Kidney epithelial cell (primary cell): ENCODE measurements at regions not wholly inside any gene's neighbourhood (a gene's known extent, or its start where the extent isn't known, plus 50 kb on each side); places are given as distances from the start of the nearest gene placed in this dataset.
"Not testable (repeated sequence)": the region's sequence is repeated elsewhere in the genome, so short reads cannot be mapped to it uniquely, and the experiment has no call there.

ENCODE experiments used
- DNase-seq: peaks from one replicate; pipeline ENCODE4 v3.0.0-alpha.2; 2010; ENCODE audit warnings: low read depth
- H3K27me3 ChIP-seq: 2 replicates; pipeline ENCODE4 v1.6.0; 2011; ENCODE audit warnings: low read length; ENCODE audit not compliant: control insufficient read depth, insufficient read depth
- H3K36me3 ChIP-seq: 2 replicates; pipeline ENCODE4 v1.5.1; 2011; ENCODE audit warnings: low read length; ENCODE audit not compliant: control insufficient read depth, insufficient read depth
- H3K4me3 ChIP-seq: 2 replicates; pipeline ENCODE4 v1.5.1; 2011; ENCODE audit warnings: low read depth, mild to moderate bottlenecking, control low read depth, low read length
- TF ChIP-seq, protein P1 (sequence below): IDR thresholded peaks from 2 replicates; pipeline ENCODE4 v1.5.1; 2011; ENCODE audit warnings: mild to moderate bottlenecking, moderate library complexity, low read length, control low read depth, inconsistent platforms; ENCODE audit not compliant: insufficient read depth, poor library complexity, severe bottlenecking

- H3K4me3 ChIP-seq, result no peak overlapping the region
- no peak for DNase-seq
- H3K27me3 ChIP-seq, result no peaks in the 10 kb centered on the region
- H3K36me3 ChIP-seq, result no peaks in the 10 kb centered on the region
- TF ChIP-seq, protein P1, sequence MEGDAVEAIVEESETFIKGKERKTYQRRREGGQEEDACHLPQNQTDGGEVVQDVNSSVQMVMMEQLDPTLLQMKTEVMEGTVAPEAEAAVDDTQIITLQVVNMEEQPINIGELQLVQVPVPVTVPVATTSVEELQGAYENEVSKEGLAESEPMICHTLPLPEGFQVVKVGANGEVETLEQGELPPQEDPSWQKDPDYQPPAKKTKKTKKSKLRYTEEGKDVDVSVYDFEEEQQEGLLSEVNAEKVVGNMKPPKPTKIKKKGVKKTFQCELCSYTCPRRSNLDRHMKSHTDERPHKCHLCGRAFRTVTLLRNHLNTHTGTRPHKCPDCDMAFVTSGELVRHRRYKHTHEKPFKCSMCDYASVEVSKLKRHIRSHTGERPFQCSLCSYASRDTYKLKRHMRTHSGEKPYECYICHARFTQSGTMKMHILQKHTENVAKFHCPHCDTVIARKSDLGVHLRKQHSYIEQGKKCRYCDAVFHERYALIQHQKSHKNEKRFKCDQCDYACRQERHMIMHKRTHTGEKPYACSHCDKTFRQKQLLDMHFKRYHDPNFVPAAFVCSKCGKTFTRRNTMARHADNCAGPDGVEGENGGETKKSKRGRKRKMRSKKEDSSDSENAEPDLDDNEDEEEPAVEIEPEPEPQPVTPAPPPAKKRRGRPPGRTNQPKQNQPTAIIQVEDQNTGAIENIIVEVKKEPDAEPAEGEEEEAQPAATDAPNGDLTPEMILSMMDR, result no peak
Measured at GRCh38 chr13:23044906-23045305, 135.9 kb upstream of the SGCG start.

DNA sequence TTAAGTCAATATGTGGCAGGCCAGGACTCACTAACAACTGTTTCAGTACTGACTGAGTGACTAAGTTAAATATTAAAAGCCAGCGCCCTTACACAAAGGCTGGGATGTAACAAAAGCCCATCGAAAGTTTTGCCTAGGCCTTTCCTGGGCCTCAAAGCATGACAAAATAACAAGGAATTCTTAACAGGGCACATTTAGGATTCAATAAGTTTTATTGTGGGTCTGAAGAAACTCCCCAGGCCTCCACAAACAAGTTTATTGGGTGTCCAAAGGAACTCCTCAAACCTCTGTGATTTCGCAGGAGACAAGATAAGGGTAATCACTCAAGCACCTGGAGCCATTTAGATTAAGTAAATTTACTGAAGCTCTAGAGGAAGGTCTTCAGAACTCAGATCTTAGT is 130.7 kb upstream of the SGCG start:
- Histone ChIP-seq H3K4me3 (no peak overlapping the region), H3K27me3 (no peaks in the 10 kb centered on the region), H3K36me3 (no peaks in the 10 kb centered on the region)
- no peak for DNase-seq
- TF ChIP-seq, protein P1, result no peak

GRCh38 chr13:23053711-23054110 is 127.1 kb upstream of the SGCG start:
- H3K27me3 ChIP-seq, DNase-seq, H3K36me3 ChIP-seq, H3K4me3 ChIP-seq: not testable (repeated sequence)

GRCh38 chr13:23059173-23059572 is 121.6 kb upstream of the SGCG start:
- no peaks in the 10 kb centered on the region for H3K27me3 ChIP-seq
- DNase-seq, result no peak
- H3K4me3 ChIP-seq, result no peak overlapping the region
- TF ChIP-seq, protein P1, result no peak
- H3K36me3 ChIP-seq, result no peaks in the 10 kb centered on the region

GRCh38 chr13:23060959-23061358 is 119.8 kb upstream of the SGCG start:
- H3K36me3 ChIP-seq, result no peaks in the 10 kb centered on the region
- TF ChIP-seq, protein P1, result no peak
- H3K27me3 ChIP-seq, result no peaks in the 10 kb centered on the region
- H3K4me3 ChIP-seq, result no peak overlapping the region
- no peak for DNase-seq

- H3K36me3 ChIP-seq, result no peaks in the 10 kb centered on the region
- no peak overlapping the region for H3K4me3 ChIP-seq
- TF ChIP-seq, protein P1, result no peak
- no peak for DNase-seq
- H3K27me3 ChIP-seq, result no peaks in the 10 kb centered on the region
Measured at GRCh38 chr13:23067129-23067528, 113.7 kb upstream of the SGCG start.

GRCh38 chr13:23069566-23069965 is 111.2 kb upstream of the SGCG start:
- TF ChIP-seq, protein P1, result no peak
- no peak overlapping the region for H3K4me3 ChIP-seq
- no peak for DNase-seq
- no peaks in the 10 kb centered on the region for H3K36me3 ChIP-seq
- no peaks in the 10 kb centered on the region for H3K27me3 ChIP-seq
